CD4-positive, CD25-positive, alpha-beta regulatory T cell (primary cell): ENCODE measurements at regions not wholly inside any gene's neighbourhood (a gene's known extent, or its start where the extent isn't known, plus 50 kb on each side); places are given as distances from the start of the nearest gene placed in this dataset.
"Not testable (repeated sequence)": the region's sequence is repeated elsewhere in the genome, so short reads cannot be mapped to it uniquely, and the experiment has no call there.

Experiments
- ATAC-seq, 2 donors: fragments of 150-1000 bp; cut with Tn5 transposase; one replicate each; pipeline ENCODE4 v1.10.0; 2021; ENCODE audit warnings: low read depth in 2 of 2, moderate number of reproducible peaks in 2 of 2, moderate library complexity in 1 of 2
- DNase-seq, 3 donors: peaks; one replicate each; pipeline versions ENCODE4 v3.0.0 to v3.0.0-alpha.2; 2012 to 2022; ENCODE audit warnings: mixed read lengths in 1 of 3
- H3K27ac ChIP-seq: one replicate; pipeline ENCODE4 v1.7.0; 2013; ENCODE audit warnings: mild to moderate bottlenecking, low read length; ENCODE audit not compliant: insufficient read depth, poor library complexity, severe bottlenecking
- H3K27me3 ChIP-seq: one replicate; pipeline ENCODE4 v1.7.0; 2013; ENCODE audit warnings: low read length; ENCODE audit not compliant: control insufficient read depth, insufficient read depth
- H3K36me3 ChIP-seq: one replicate; pipeline ENCODE4 v1.7.0; 2013; ENCODE audit warnings: mild to moderate bottlenecking, low read length, moderate library complexity; ENCODE audit not compliant: control insufficient read depth, insufficient read depth
- H3K4me1 ChIP-seq: 2 replicates; pipeline ENCODE4 v1.7.0; 2013; ENCODE audit warnings: mild to moderate bottlenecking, low read length; ENCODE audit not compliant: insufficient read depth, control insufficient read depth, poor library complexity, severe bottlenecking
- H3K4me3 ChIP-seq: one replicate; pipeline ENCODE4 v1.7.0; 2013; ENCODE audit warnings: low read depth, mild to moderate bottlenecking, low read length, moderate library complexity
- H3K9me3 ChIP-seq, 2 experiments: 1 replicate in 1 of 2; 2 replicates in 1 of 2; pipeline ENCODE4 v1.7.0; 2013; ENCODE audit warnings: low read length in 2 of 2, mild to moderate bottlenecking in 1 of 2, moderate library complexity in 1 of 2; ENCODE audit not compliant: control insufficient read depth in 2 of 2
- H3K27ac Mint-ChIP-seq, 3 donors: one replicate each; pipeline ENCODE4 v1.8.0; 2020 to 2022; ENCODE audit warnings: mild to moderate bottlenecking in 3 of 3, mixed read lengths in 3 of 3, moderate library complexity in 2 of 3
- H3K27me3 Mint-ChIP-seq: one replicate; pipeline ENCODE4 v1.8.0; 2022; ENCODE audit warnings: mild to moderate bottlenecking, mixed read lengths
- H3K36me3 Mint-ChIP-seq: one replicate; pipeline ENCODE4 v1.8.0; 2020; ENCODE audit warnings: mixed read lengths
- H3K4me1 Mint-ChIP-seq, 4 donors: one replicate each; pipeline ENCODE4 v1.8.0; 2020 to 2022; ENCODE audit warnings: mixed read lengths in 4 of 4, mild to moderate bottlenecking in 1 of 4
- H3K4me3 Mint-ChIP-seq, 4 donors: one replicate each; pipeline ENCODE4 v1.8.0; 2020 to 2022; ENCODE audit warnings: mild to moderate bottlenecking in 4 of 4, mixed read lengths in 4 of 4, moderate library complexity in 3 of 4
- H3K9me3 Mint-ChIP-seq, 7 donors: one replicate each; pipeline ENCODE4 v1.8.0; 2020 to 2022; ENCODE audit warnings: mixed read lengths in 7 of 7, mild to moderate bottlenecking in 3 of 7, moderate library complexity in 2 of 7

- Histone ChIP-seq H3K27ac (no peak overlapping the region), H3K4me1 (no peaks in the 10 kb centered on the region), H3K9me3 (peaks cover 0 to 6% of the 10 kb centered on the region in 2 experiments), H3K27me3 (peaks cover 1% of the 10 kb centered on the region), H3K4me3 (no peak overlapping the region), H3K36me3 (peaks cover 2% of the 10 kb centered on the region)
- H3K9me3 Mint-ChIP-seq = peaks cover 0 to 8% (median 2%) of the 10 kb centered on the region in 7 donors
- H3K27me3 Mint-ChIP-seq = peaks cover 12% of the 10 kb centered on the region
- no peak overlapping the region for H3K4me3 Mint-ChIP-seq
- DNase-seq = no peak
- no peak for ATAC-seq
- H3K36me3 Mint-ChIP-seq = no peaks in the 10 kb centered on the region
- H3K27ac Mint-ChIP-seq = no peak overlapping the region
- H3K4me1 Mint-ChIP-seq = peaks cover 5 to 14% (median 5%) of the 10 kb centered on the region in 4 donors
Measured at GRCh38 chr5:15002173-15002572, 130.6 kb upstream of the ANKH start.

- Histone ChIP-seq H3K27me3 (peaks cover 1% of the 10 kb centered on the region), H3K4me1 (no peaks in the 10 kb centered on the region), H3K9me3 (peaks cover 0 to 6% of the 10 kb centered on the region in 2 experiments), H3K27ac (no peak overlapping the region), H3K36me3 (peaks cover 2% of the 10 kb centered on the region), H3K4me3 (no peak overlapping the region)
- Mint-ChIP-seq H3K4me3 (no peak overlapping the region), H3K27ac (no peak overlapping the region), H3K4me1 (peaks cover 5 to 18% (median 5%) of the 10 kb centered on the region in 4 donors), H3K9me3 (peaks cover 0 to 8% (median 2%) of the 10 kb centered on the region in 7 donors), H3K27me3 (peaks cover 11% of the 10 kb centered on the region), H3K36me3 (no peaks in the 10 kb centered on the region)
- ATAC-seq (no peak), DNase-seq (no peak)
Measured at GRCh38 chr5:15001517-15001916, 129.9 kb upstream of the ANKH start.

GRCh38 chr5:14998491-14998890, 126.9 kb upstream of the ANKH start:
- ATAC-seq (no peak), DNase-seq (no peak)
- Histone ChIP-seq H3K9me3 (peaks cover 0 to 6% of the 10 kb centered on the region in 2 experiments), H3K4me1 (no peaks in the 10 kb centered on the region), H3K4me3 (no peak overlapping the region), H3K27me3 (peaks cover 1% of the 10 kb centered on the region), H3K36me3 (peaks cover 2% of the 10 kb centered on the region), H3K27ac (no peak overlapping the region)
- H3K36me3 Mint-ChIP-seq = no peaks in the 10 kb centered on the region
- H3K27me3 Mint-ChIP-seq = peaks cover 3% of the 10 kb centered on the region
- peaks cover 7 to 18% (median 10%) of the 10 kb centered on the region in 4 donors for H3K4me1 Mint-ChIP-seq
- H3K9me3 Mint-ChIP-seq = peaks cover 0 to 8% (median 2%) of the 10 kb centered on the region in 7 donors
- H3K27ac Mint-ChIP-seq = peak overlapping the region in 1 of 3 donors; percentile 37
- no peak overlapping the region for H3K4me3 Mint-ChIP-seq

- no peaks in the 10 kb centered on the region for H3K36me3 Mint-ChIP-seq
- Histone ChIP-seq H3K36me3 (peaks cover 2% of the 10 kb centered on the region), H3K27ac (no peak overlapping the region), H3K4me3 (no peak overlapping the region), H3K4me1 (no peaks in the 10 kb centered on the region), H3K27me3 (no peaks in the 10 kb centered on the region), H3K9me3 (peaks cover 0 to 6% of the 10 kb centered on the region in 2 experiments)
- no peak overlapping the region for H3K27ac Mint-ChIP-seq
- peaks cover 10 to 27% (median 17%) of the 10 kb centered on the region in 4 donors for H3K4me1 Mint-ChIP-seq
- no peaks in the 10 kb centered on the region for H3K27me3 Mint-ChIP-seq
- peak overlapping the region in 1 of 4 donors; percentile 36 for H3K4me3 Mint-ChIP-seq
- ATAC-seq = no peak
- DNase-seq = peak in 1 of 3 donors; percentile 8
- peaks cover 0 to 8% (median 2%) of the 10 kb centered on the region in 7 donors for H3K9me3 Mint-ChIP-seq
Measured at GRCh38 chr5:14996997-14997396, 125.4 kb upstream of the ANKH start.

- ATAC-seq (no peak), DNase-seq (no peak)
- Histone ChIP-seq H3K27me3 (no peaks in the 10 kb centered on the region), H3K4me3 (no peak overlapping the region), H3K27ac (no peak overlapping the region), H3K9me3 (peaks cover 0 to 6% of the 10 kb centered on the region in 2 experiments), H3K36me3 (peaks cover 2% of the 10 kb centered on the region), H3K4me1 (no peaks in the 10 kb centered on the region)
- Mint-ChIP-seq H3K27ac (peak overlapping the region in 2 of 3 donors; percentile 62 to 77), H3K4me3 (peak overlapping the region in 1 of 4 donors; percentile 62), H3K27me3 (no peaks in the 10 kb centered on the region), H3K9me3 (peaks cover 0 to 8% (median 2%) of the 10 kb centered on the region in 7 donors), H3K36me3 (no peaks in the 10 kb centered on the region), H3K4me1 (peaks cover 10 to 27% (median 17%) of the 10 kb centered on the region in 4 donors)
Measured at GRCh38 chr5:14995229-14995628, 123.7 kb upstream of the ANKH start.

GRCh38 chr5:14993459-14994133, 122.0 kb upstream of the ANKH start:
- not testable (repeated sequence) for H3K4me1 ChIP-seq, H3K36me3 Mint-ChIP-seq, ATAC-seq, H3K36me3 ChIP-seq, H3K9me3 ChIP-seq, H3K27me3 Mint-ChIP-seq, H3K9me3 Mint-ChIP-seq, H3K27me3 ChIP-seq
- H3K4me3 ChIP-seq = peak overlapping the region; percentile 78
- peak overlapping the region; percentile 89 for H3K27ac ChIP-seq
- Mint-ChIP-seq H3K4me3 (peak overlapping the region; percentile 97 to 98 (median 98)), H3K27ac (peak overlapping the region; percentile 95 to 99 (median 99)), H3K4me1 (peaks cover 10 to 20% (median 16%) of the 10 kb centered on the region in 4 donors)
- DNase-seq = peak in 1 of 3 donors; percentile 53

- ATAC-seq = peak; percentile 95 to 97
- Mint-ChIP-seq H3K4me1 (peaks cover 10 to 20% (median 14%) of the 10 kb centered on the region in 4 donors), H3K27ac (peak overlapping the region; percentile 95 to 99 (median 99)), H3K4me3 (peak overlapping the region; percentile 97 to 98 (median 98))
- not testable (repeated sequence) for H3K9me3 ChIP-seq, H3K27me3 ChIP-seq, H3K4me1 ChIP-seq, H3K27me3 Mint-ChIP-seq, H3K36me3 ChIP-seq, H3K9me3 Mint-ChIP-seq, H3K36me3 Mint-ChIP-seq
- H3K4me3 ChIP-seq = peak overlapping the region; percentile 78
- peak; percentile 58 to 87 (median 85) for DNase-seq
- H3K27ac ChIP-seq = peak overlapping the region; percentile 89
Measured at GRCh38 chr5:14992751-14993458, 121.3 kb upstream of the ANKH start.
